DND-41 (cell line): ENCODE measurements at regions not wholly inside any gene's neighbourhood (a gene's known extent, or its start where the extent isn't known, plus 50 kb on each side); places are given as distances from the start of the nearest gene placed in this dataset.

Experiments
- ATAC-seq: fragments of 200-7000 bp; cut with Tn5 transposase; 3 replicates; pipeline ENCODE4 v1.9.1; 2021; ENCODE audit warnings: low read depth; ENCODE audit not compliant: insufficient read depth
- DNase-seq: peaks from one replicate; pipeline ENCODE4 v3.0.0-alpha.2; 2020
- H2AFZ ChIP-seq: 2 replicates; pipeline ENCODE4 v1.6.0; 2012; ENCODE audit warnings: low read depth, low read length
- H3K27ac ChIP-seq: 2 replicates; pipeline ENCODE4 v1.5.1; 2012; ENCODE audit warnings: low read length, inconsistent platforms
- H3K27me3 ChIP-seq: fragments of 200-600 bp; sonication (generic); 2 replicates; pipeline ENCODE4 v1.6.0; 2012; ENCODE audit warnings: low read length, mild to moderate bottlenecking, inconsistent platforms; ENCODE audit not compliant: insufficient read depth, poor library complexity
- H3K36me3 ChIP-seq: 2 replicates; pipeline ENCODE4 v1.5.1; 2012; ENCODE audit warnings: low read length, inconsistent platforms; ENCODE audit not compliant: insufficient read depth
- H3K4me1 ChIP-seq: 2 replicates; pipeline ENCODE4 v1.5.1; 2012; ENCODE audit warnings: mild to moderate bottlenecking, low read length; ENCODE audit not compliant: insufficient read depth
- H3K4me2 ChIP-seq: 2 replicates; pipeline ENCODE4 v1.6.0; 2012; ENCODE audit warnings: mild to moderate bottlenecking, moderate library complexity, low read length, inconsistent platforms; ENCODE audit not compliant: insufficient read depth
- H3K4me3 ChIP-seq, 2 experiments: fragments of 200-600 bp in 1 of 2; shearing (Covaris generic) in 1 of 2; 2 replicates each; pipeline ENCODE4 v1.5.1; 2012 to 2016; ENCODE audit warnings: inconsistent platforms in 2 of 2, low read length in 2 of 2, mild to moderate bottlenecking in 2 of 2, low read depth in 1 of 2, moderate library complexity in 1 of 2
- H3K79me2 ChIP-seq: 2 replicates; pipeline ENCODE4 v1.6.0; 2012; ENCODE audit warnings: low read length, inconsistent platforms; ENCODE audit not compliant: insufficient read depth
- H3K9ac ChIP-seq: 2 replicates; pipeline ENCODE4 v1.6.0; 2012; ENCODE audit warnings: low read depth, mild to moderate bottlenecking, inconsistent platforms, low read length, moderate library complexity
- H3K9me3 ChIP-seq: 2 replicates; pipeline ENCODE4 v1.5.1; 2012; ENCODE audit warnings: low read length, moderate library complexity, mild to moderate bottlenecking, inconsistent platforms; ENCODE audit not compliant: insufficient read depth, severe bottlenecking
- H4K20me1 ChIP-seq: 2 replicates; pipeline ENCODE4 v1.6.0; 2012; ENCODE audit warnings: low read length; ENCODE audit not compliant: insufficient read depth
- EZH2 ChIP-seq: IDR thresholded peaks from 3 replicates; pipeline ENCODE4 v1.6.1; 2012; ENCODE audit warnings: borderline replicate concordance, low read depth, mild to moderate bottlenecking, moderate library complexity, low read length, inconsistent platforms; ENCODE audit not compliant: severe bottlenecking
- TF ChIP-seq, protein P1 (sequence below): IDR thresholded peaks from 2 replicates; pipeline ENCODE4 v1.5.1; 2012; ENCODE audit warnings: borderline replicate concordance, low read length, moderate library complexity, mild to moderate bottlenecking; ENCODE audit not compliant: poor library complexity, severe bottlenecking; ENCODE audit errors: extremely low read depth

DNA sequence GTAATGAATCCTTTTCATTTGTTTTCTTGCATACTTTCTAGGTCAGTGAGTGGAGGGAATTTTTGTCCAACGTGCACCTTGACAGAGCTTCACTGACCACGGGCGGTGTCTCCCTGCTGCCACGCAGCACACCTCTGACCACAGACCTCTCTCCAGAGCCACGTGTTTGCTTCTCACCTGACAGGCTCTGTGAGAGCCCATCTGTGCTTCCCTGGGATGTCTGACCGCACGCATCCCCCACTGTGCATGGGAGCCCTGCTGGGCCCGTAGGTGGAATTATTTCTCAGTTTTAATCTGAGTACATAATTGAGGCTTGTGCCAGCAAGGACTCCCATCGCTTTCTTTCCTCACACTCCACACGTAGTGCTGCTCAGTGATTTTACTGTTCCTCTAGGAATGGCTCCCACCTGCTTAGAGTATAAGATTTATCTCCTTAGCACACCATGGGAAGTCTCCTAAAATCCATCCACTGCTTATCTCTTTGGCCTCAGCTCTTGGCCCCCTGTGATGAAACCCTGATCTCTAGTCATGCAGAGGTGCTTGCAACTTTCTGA lies 482.6 kb downstream of the TSN start:
- H2AFZ ChIP-seq: no peak overlapping the region
- H4K20me1 ChIP-seq: no peaks in the 10 kb centered on the region
- no peaks in the 10 kb centered on the region for H3K36me3 ChIP-seq
- H3K79me2 ChIP-seq: no peaks in the 10 kb centered on the region
- no peaks in the 10 kb centered on the region for H3K27me3 ChIP-seq
- TF ChIP-seq, protein P1, sequence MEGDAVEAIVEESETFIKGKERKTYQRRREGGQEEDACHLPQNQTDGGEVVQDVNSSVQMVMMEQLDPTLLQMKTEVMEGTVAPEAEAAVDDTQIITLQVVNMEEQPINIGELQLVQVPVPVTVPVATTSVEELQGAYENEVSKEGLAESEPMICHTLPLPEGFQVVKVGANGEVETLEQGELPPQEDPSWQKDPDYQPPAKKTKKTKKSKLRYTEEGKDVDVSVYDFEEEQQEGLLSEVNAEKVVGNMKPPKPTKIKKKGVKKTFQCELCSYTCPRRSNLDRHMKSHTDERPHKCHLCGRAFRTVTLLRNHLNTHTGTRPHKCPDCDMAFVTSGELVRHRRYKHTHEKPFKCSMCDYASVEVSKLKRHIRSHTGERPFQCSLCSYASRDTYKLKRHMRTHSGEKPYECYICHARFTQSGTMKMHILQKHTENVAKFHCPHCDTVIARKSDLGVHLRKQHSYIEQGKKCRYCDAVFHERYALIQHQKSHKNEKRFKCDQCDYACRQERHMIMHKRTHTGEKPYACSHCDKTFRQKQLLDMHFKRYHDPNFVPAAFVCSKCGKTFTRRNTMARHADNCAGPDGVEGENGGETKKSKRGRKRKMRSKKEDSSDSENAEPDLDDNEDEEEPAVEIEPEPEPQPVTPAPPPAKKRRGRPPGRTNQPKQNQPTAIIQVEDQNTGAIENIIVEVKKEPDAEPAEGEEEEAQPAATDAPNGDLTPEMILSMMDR: no peak
- TF ChIP-seq EZH2: no peak
- H3K4me2 ChIP-seq: no peak overlapping the region
- no peak overlapping the region for H3K27ac ChIP-seq
- H3K4me3 ChIP-seq: no peak overlapping the region
- no peaks in the 10 kb centered on the region for H3K9me3 ChIP-seq
- H3K4me1 ChIP-seq: no peaks in the 10 kb centered on the region
- H3K9ac ChIP-seq: no peak overlapping the region
- ATAC-seq: no peak
- DNase-seq: no peak

DNA sequence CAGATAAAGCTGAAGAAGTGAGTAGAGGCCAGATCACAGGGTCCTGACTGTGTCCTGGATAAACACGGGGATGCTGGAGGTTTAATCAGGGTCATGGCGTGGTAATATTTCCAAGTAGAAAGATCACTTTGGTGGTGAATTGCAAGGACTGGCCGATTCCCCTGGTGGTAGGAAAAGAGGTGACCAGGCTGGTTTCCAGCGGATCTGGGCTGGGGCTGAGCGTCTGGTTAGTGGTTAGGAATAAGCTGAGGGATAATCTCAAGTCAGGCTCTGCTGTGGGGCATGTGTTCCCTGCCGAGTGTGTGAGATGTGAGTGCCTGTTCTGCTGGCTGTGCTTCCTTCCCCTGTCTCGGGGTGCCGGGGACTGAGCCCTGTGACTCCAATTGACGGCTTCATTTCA lies 484.0 kb downstream of the TSN start:
- H3K36me3 ChIP-seq: no peaks in the 10 kb centered on the region
- no peaks in the 10 kb centered on the region for H3K4me1 ChIP-seq
- H3K9me3 ChIP-seq: no peaks in the 10 kb centered on the region
- no peaks in the 10 kb centered on the region for H3K79me2 ChIP-seq
- H3K4me3 ChIP-seq: no peak overlapping the region
- no peak for ATAC-seq
- H4K20me1 ChIP-seq: no peaks in the 10 kb centered on the region
- H3K4me2 ChIP-seq: no peak overlapping the region
- H2AFZ ChIP-seq: no peak overlapping the region
- no peak overlapping the region for H3K9ac ChIP-seq
- no peak for DNase-seq
- H3K27me3 ChIP-seq: no peaks in the 10 kb centered on the region
- TF ChIP-seq, protein P1: no peak
- no peak for TF ChIP-seq EZH2
- H3K27ac ChIP-seq: no peak overlapping the region

DNA sequence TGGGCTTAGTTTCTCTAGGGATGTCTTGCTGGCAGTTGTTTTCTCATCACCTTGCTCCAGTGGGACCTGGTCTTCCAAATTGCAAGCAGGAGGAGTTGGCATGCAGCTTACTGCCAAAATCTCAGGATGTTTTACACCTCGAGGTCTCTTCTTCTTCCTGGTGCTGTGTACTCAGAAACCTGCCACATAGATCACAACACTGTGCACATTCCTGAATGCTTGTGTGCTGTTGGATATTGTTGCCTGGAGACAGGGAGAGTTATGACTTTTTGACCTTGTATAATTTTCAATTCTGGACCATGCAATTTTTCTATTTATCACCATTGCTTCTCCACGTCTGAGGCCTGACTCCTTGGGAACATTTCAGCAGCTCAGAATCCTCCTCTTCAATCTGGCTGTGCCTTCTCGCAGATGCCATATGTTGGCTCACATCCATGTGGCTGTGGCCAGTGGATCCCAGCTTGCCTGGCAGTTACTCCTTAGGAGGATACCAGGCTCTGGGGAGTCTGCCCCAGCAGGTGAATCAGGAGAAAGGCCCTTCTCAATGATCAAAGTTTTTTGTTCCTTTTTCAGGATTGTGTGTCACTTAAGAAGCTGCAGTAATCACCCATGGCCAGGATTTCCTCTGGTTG lies 489.3 kb downstream of the TSN start:
- H3K9me3 ChIP-seq: no peaks in the 10 kb centered on the region
- H2AFZ ChIP-seq: no peak overlapping the region
- H3K27me3 ChIP-seq: no peaks in the 10 kb centered on the region
- no peaks in the 10 kb centered on the region for H3K36me3 ChIP-seq
- H4K20me1 ChIP-seq: no peaks in the 10 kb centered on the region
- no peak for TF ChIP-seq EZH2
- TF ChIP-seq, protein P1: no peak
- no peak for DNase-seq
- no peak overlapping the region for H3K27ac ChIP-seq
- H3K4me2 ChIP-seq: no peak overlapping the region
- H3K9ac ChIP-seq: no peak overlapping the region
- H3K4me1 ChIP-seq: no peaks in the 10 kb centered on the region
- ATAC-seq: no peak
- H3K4me3 ChIP-seq: no peak overlapping the region
- no peaks in the 10 kb centered on the region for H3K79me2 ChIP-seq
